HG03139 (cell line): ENCODE measurements at regions not wholly inside any gene's neighbourhood (a gene's known extent, or its start where the extent isn't known, plus 50 kb on each side); places are given as distances from the start of the nearest gene placed in this dataset.

Experiments
- ATAC-seq: cut with Tn5 transposase; IDR thresholded peaks from one replicate; pipeline ENCODE4 v1.9.1; 2021; ENCODE audit not compliant: unreplicated experiment

DNA sequence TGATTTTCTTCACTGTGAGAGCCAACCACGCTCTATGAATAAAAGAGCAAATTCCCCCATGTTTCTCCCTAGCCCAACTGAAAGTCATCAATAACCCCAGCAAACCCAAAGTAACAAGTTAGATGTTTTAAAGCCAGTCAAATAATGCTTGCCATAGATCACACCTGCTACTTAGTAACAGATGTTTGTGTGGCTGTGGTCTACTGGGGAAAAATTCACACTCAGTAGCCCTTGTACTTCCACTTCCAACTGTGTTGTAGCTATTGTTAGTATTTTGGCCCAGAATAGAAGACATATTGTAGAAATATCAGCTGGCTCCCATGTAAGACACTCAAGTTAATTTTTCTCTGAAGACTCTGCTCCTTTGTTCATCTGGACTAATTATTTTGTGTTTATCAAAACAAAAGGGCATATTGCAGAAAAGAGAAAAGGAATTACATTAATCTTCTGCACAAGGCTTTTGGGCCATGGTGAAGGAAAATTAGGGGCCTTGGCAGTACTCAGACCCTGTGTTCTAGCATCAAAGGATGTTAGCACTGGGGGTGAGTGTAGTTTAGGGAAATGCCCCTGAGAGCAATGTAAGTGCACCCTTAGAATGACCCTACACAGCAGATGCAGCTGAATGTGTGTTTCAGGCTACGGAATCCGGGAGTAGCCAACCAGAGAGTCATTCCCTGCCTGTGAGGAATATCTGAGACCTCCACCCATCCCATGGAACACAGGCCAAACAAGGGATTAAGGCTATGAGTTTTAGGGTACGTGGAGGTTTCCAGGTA, 521.9 kb downstream of the EPHA4 start:
- peak; percentile 59 for ATAC-seq

DNA sequence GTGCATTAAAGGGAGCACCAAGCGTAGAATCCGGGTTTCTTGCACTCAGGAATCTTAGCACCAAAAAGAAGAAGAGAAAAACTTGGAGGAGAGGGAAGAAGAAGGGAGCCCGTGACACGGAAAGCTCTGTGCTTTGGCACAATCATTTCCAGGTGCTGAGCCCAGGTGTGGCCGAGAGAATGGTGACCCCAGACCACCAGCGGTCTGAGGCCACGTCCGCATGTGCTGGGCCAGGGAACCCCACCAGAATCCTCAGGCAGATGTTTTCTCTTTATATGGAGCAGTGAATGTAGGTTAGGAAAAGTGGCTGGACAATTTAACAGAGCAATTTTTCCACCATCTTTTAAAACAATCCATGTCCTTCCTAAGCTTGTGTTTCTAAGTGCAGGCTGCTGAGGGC, 520.9 kb downstream of the EPHA4 start:
- no peak for ATAC-seq

DNA sequence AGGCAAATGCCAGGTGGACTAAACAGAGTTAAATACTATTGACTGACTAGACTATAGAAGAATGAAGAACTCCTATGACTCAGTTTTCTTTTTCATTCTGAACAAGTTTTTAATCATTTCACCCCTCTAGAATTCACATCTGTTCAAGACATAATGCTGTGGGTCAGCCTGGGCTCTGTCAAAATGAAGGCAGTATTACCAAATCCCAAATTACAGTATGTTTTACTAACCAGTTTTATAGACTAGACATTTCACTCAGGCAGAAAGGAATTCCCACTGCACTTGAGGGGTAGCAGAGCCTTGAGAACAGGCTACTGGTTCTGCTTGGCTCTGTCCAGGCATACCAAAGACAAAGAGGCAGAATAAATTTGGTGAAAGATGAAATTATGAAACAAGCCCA, 511.7 kb downstream of the EPHA4 start:
- ATAC-seq: no peak

DNA sequence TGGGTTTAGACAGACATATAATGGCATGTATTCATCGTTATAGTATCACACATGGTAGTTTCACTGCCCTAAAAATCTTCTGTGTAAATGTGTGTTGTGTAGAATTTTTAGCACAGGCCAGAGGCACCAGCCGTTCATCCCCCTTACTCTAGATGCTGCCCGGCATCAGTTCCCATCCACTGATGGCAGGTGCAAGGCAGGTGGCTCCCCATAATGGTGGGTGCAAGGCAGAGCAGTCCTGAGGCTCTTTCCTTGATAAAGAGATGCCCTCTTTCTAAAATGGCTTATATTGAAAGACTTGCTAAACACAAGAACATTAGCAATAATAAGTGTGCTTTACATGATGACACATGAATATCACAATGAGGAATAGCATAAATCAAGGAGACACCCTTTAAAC, 508.5 kb downstream of the EPHA4 start:
- ATAC-seq: no peak

DNA sequence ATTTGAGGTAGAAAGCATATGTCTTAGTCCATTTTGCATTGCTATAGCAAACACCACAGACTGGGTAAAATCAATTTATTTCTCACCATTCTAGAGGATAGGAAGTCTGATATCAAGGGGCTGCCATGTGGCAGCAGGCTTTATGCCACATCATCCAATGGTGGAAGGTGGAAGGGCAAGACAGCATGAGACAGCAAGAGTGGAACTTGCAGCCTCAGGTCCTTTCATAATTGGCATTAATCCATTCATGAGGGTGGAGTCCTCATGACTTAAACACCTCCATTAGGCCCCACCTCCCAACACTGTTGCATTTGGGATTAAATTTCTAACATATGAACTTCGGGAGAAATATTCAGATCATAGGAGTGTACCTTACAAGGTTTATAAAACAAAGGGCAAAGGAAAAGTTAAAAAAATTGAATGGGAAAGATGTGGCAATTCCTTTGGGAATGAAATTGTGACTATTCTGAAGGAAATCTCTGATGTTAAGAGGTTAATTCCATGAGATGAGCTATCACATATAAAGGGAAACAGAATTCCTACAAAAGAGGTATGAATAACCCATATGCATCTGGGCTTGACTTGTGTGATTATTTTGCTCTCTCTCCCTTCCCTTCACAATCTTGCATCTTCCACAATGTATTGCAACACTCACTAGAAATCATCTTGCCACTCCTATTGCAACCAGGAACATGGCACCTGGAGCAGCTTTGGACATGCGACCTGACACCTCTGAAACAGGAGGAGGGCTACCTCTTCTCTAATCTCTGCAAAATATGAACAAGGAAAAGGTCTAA, 507.8 kb downstream of the EPHA4 start:
- ATAC-seq: no peak

DNA sequence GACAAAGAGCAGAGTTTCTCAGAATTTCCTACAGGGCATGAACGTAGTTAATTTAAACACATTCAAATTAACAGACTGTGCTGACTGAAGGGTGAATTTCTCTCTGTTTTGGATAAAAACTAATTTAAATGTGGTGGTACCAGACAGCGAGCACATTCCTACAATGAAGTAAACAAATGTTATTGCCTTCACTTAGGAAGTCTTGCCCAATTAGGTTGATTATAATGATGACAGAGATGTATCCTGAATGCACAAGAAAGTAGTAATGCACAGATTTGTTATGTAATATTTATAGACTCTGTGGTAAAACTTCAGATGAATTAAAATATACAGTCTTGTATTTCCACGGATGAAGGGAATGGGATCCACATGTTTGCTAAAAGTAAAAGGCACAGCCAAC, 507.2 kb downstream of the EPHA4 start:
- ATAC-seq: no peak

DNA sequence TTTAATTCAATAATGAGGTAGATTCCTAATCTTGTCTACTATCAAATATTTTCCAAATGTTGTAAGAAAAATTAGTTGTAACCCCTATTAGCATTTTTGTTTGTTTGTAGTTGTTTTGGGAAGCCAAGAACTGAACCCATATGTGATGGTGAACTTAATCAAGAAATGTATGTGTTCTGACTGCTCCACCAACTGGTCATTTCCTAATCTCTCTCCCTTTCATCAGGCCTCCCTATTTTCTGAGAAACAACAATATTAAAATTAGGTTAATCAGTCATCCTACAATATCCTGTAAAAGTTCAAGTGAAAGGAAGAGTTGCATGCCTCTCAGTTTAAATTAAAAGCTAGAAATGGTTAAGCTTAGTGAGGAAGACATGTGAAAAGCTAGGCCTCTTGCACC, 504.0 kb downstream of the EPHA4 start:
- ATAC-seq: no peak

DNA sequence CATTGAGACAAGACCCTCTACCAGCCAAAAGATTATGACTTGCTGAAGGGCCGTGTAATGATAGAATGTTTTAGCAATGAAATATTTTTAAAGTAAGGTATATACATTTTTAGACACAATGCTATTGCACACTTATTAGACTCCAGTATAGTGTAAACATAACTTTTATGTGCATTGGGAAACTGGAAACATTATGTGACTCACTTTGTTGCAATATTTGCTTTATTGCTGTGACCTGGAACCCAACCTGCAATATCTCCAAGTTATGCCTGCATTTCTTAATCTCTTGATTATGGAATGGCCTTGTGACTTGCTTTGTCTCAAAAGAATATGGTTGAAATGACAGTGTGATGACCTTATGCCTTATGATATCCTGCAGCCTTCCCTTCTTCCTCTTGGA, 502.0 kb downstream of the EPHA4 start:
- ATAC-seq: no peak

DNA sequence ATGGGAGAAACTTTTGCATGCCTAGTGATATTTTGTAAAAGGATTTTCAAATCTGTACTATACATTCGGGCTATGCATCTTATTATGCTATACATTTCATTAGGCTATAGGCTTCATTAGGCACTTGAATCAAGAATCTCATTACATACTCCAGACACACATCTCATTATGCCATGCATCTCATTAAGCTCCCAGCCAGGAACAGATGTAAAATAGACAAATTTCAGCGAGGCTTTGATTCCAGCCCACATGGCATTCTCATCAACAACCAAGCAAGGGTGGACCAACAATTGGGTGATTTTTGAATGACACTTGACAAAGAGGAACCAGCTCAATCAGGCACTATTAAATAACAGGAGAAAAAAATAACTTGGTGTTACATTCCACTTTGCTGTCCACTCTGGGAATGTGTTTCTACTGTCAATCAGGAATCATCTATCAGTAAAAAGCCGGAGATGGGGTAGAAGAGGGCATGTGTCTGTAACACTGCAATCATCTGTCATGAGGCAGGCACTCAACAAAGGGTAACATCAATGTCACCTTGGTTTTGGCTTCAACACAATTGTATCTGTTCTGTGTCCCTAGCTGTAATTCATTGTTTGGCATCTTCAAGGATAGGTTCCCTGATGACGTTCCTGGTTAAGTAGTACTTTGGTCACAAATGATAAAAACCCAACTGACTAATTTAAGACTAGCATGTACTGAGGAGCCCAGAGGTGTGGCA, 498.6 kb downstream of the EPHA4 start:
- ATAC-seq: no peak

DNA sequence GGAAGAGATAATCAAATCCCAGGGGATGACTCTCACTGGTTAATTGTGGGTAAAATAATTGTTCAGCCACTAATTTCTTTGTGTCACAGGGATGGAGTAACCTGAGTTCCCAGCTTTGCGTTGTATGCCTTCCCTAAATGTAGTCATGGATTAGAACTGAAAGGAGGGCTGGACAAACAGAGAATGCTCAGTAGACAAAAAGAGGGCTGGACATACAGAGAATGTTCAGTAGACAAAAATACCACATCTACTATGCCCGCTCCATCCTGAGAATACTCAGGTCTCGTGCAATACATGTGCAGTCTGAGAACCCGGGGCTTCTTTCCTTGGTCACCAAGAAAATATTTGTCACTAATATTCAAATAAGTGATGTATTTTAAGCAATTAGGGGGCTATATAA, 497.9 kb downstream of the EPHA4 start:
- ATAC-seq: no peak

DNA sequence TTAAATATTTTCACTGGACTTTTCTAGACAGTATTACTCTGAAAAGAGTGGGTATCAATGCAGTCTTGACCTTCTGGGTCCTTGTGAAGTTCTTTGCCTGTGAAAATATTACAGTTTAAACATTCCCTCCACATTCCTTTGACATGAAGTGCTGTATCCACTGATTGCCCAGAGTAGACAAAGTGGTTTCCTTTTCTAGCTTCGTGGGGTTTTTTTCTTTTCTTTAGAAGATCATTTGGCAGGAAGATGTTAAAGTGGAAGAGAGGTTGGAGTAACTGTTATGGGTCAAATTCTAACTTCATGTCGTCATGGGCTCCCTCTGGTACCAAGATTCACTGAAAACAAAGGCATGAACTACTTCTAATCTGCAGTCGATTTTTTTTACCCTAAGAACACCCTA, 496.9 kb downstream of the EPHA4 start:
- ATAC-seq: no peak

DNA sequence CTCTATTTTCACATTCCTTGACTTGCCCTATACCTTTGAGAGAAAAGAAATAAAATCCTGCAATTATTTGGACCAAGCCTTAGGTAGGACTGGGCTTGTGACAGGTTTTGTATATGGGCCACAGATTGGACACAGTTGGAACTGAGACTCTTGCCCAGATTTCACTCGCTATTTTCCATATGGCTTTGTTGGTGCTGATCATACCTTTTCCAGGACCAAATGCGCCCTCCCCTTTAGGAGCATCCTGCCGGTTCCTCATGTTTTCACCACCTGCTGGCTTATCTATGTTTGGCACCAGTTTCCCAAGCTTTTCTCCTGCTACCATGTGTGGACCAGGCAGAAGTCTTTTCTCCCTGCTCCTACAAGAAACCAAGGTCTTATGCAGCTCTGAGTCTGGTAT, 494.9 kb downstream of the EPHA4 start:
- no peak for ATAC-seq

DNA sequence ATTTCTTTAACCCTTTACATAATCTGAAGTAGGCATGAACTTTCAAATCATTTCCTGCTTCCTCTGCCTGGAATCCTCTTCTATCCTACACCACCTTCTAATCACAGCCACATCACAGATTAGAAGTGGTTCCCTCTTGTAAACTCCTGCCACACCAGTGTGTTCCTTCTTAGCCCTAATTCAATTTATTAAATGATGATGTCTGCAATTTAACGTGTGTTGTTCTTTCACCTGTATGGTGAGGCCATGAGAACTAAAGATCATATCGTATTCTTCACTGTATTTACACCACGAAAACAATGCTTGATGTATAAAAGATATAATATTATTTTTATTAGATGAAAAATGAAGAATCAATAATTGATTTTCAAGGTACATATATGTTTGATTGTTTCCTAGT, 494.3 kb downstream of the EPHA4 start:
- ATAC-seq: no peak

DNA sequence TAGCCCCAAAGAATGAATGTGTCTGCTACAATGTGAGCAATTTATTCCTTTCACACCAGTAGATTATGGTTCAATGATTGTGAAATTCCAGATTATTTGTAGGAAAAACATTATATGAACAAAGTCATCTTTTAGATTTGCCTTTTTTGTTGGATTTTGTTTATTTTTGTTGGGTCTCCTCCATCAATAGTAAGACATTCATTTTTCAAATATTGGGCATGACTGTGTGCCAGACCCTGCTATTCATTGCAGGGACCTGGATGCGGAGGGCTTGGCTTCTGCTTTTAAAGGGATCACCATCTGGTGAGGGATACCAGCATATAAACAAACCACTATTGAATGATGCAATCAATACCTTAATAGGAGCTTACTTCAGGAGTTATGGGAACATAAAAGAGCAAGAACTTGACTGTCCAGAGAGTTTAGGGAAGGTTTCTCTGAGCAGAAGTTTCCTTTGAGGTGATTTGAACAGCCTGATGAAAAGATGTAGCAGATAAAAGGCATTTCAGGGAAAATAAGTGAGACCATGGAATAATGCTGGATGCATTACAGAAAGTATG, 486.7 kb downstream of the EPHA4 start:
- no peak for ATAC-seq

DNA sequence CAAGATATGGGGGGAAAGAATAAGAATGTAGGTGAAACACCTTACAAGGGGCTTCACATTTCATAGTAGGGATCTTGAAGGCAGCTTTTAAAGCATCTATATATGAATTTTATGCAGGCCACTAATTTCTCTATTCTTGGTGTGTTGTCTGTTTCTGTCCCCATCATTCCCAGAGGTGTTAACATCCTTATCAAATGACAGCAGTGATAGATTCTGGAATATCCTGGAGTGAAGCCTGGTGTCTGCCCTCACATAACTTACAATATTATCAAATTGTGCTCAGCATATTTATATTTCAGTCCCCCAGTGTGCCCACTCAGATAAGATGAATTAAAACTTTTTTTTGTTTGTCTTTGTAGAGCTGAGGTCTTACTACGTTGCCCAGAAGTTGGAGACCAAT, 486.2 kb downstream of the EPHA4 start:
- ATAC-seq: no peak

DNA sequence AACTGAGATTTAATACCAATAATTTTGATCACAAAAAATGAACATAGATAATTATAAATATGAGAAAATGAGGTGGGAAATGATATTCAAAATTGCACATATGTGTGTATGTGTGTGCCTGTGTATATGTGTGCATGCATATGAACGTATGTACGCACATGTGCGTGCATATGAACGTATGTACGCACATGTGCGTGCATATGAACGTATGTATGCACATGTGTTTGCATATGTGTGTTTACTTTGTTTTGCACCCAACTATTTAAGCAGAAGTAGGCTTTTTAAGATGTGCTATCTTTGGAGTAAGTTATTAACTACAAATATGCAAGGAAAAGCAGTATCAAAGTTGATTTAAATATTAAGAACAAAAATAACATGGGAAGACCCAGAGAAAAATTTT, 484.3 kb downstream of the EPHA4 start:
- no peak for ATAC-seq

DNA sequence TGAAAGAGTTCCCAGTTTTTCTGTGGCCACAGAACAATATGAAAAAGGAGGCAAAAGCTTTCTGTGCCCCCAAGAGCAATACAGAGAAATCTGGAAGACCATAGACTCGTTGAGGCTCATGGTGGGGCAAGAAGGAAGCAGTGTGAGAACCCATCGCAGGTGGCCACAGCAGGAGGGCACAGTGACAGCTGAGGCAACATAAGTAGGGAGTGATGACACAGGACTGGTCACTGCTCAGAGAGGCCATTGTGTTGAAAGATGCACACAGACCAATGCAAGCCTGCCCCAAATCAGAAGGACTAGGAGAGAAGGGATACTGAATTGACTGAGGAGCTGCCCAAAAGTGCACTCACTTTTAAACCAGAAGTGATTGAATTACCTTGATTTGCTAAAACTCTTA, 483.6 kb downstream of the EPHA4 start:
- no peak for ATAC-seq

DNA sequence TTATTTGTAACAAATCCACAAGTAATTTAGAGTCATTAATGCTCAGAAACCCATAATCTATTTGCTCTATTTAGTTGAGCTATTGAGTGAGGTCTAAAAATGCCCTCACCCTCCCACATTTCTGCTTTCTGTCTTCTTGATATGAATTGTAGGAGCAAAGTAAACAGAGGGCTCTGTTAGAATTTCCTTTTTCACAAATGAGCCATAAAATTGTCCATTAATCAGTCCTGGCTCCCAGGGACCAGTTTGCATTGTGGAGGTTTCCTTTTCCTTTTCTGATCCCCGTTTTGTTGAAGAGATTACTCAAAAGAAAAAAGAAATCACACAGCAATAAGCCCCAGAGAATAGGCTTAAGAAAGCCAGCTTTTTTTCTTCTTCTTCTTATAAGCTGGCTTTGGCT, 476.7 kb downstream of the EPHA4 start:
- ATAC-seq: no peak

DNA sequence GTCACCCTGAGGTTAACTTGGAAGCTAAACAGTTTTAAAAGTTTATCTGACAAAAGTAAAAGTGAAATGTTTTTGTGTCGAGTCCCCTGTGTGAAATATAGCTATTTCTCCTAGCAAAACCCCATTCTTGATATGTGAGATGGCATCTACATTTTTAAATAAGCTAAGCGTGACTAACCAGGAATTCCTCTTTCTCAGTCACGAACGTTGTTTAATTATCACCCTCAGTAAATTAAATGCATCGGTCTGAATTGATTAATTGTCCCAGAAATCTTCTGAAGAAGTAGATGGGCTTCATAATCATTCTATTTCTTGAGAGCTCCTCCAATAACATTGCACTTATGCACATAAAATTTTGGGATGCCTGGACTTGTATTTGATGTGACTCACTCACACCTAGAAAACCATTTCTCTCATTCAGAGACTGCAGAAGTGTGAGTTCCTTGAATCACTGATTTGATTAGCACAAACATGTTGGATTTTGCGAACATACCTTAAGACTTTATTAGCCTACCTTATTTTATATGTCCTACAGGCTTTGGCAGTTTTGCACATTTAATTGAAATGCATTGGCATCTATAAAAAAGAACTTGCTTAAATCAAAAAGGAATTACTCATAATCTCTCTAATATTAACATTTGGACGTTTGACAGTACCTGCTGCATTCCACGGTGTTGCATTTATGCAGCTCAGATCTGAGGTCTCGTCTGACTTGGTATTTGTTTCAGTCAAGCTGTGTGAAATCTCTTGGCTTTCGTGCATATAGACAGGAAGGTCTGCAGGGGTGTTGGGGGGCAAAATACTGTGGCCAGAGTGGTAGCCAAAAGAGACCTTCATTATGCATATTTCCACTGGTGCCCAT, 475.2 kb downstream of the EPHA4 start:
- no peak for ATAC-seq

DNA sequence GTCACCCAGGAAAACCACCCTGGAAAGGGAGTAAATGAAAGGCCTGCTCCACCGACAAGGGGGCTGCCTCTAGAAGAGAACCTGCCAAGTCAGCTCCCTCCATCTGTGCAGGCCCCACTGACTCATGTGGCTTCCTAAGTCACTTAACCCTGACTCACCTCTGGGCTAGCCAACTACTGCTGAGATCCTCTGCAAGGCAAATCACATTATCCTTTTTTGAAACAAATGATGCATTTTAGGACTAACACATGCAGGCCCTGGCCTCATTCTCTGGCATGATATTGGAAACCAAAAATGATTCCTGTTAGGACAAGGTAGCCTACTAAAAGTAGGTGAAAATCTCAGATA, 474.6 kb downstream of the EPHA4 start:
- no peak for ATAC-seq

DNA sequence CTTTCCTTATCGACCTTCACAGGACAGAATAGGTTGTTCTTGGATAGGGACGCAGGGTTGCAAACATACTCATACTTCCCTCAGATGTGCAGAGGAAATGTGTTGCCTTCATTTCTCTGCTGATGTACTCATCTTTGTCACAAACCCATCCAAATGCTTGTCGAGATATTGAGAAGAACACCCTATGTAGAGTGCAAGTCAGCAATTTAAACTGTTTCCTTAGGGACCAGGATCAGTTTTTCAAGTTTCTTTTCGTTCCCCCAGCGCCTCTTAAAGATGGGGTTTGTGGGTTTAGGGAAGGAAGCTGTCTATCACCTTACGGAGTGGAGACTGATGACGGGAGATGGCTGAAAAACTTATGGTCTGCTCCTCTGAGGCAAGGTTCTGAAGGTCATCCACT, 474.2 kb downstream of the EPHA4 start:
- ATAC-seq: no peak
